Endothelial cell of umbilical vein (primary cell): ENCODE measurements at regions not wholly inside any gene's neighbourhood (a gene's known extent, or its start where the extent isn't known, plus 50 kb on each side); places are given as distances from the start of the nearest gene placed in this dataset.

ENCODE experiments used
- POLR2A ChIP-seq: IDR thresholded peaks from 2 replicates; pipeline ENCODE4 v1.6.1; 2012; ENCODE audit warnings: low read depth, mild to moderate bottlenecking, control low read depth, low read length
- TF ChIP-seq, protein P1 (sequence below), 2 donors: IDR thresholded peaks; 1 replicate in 1 of 2; 2 replicates in 1 of 2; pipeline ENCODE4 v1.5.1; 2011; ENCODE audit warnings: low read length in 2 of 2, mild to moderate bottlenecking in 2 of 2, moderate library complexity in 2 of 2, control low read depth in 1 of 2, inconsistent platforms in 1 of 2, low read depth in 1 of 2; ENCODE audit not compliant: insufficient read depth in 1 of 2; ENCODE audit errors: extremely low read depth in 1 of 2

DNA sequence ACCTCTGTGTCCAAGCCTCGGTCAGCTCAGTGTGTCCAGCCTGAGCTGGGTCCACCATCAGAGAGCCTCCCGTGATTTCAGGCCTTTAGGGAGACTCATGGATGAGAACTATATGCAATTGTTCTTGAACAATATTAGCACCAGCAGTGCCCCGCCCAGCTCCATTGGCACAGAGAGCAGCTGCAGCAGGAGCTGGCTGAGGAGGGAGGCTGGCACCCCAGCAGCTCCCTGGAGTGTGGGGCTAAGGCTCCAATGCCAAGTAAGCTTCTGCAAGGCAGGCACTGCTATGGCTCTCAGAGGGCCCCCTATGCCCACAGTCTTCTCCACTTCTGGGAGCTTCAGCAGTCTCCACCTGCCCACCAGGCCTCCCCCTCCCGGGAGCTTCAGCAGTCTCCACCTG is 593.3 kb downstream of the MATN1 start:
- TF ChIP-seq, protein P1, sequence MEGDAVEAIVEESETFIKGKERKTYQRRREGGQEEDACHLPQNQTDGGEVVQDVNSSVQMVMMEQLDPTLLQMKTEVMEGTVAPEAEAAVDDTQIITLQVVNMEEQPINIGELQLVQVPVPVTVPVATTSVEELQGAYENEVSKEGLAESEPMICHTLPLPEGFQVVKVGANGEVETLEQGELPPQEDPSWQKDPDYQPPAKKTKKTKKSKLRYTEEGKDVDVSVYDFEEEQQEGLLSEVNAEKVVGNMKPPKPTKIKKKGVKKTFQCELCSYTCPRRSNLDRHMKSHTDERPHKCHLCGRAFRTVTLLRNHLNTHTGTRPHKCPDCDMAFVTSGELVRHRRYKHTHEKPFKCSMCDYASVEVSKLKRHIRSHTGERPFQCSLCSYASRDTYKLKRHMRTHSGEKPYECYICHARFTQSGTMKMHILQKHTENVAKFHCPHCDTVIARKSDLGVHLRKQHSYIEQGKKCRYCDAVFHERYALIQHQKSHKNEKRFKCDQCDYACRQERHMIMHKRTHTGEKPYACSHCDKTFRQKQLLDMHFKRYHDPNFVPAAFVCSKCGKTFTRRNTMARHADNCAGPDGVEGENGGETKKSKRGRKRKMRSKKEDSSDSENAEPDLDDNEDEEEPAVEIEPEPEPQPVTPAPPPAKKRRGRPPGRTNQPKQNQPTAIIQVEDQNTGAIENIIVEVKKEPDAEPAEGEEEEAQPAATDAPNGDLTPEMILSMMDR (IDR thresholded peaks at IDR 0.05; ENCODE audit: extremely low read depth in 1 of 2, insufficient read depth in 1 of 2, low read depth in 1 of 2, low read length in 2 of 2): no peak
- TF ChIP-seq POLR2A: no peak
